Ammon's horn (tissue), 1 donor: ENCODE measurements at regions not wholly inside any gene's neighbourhood (a gene's known extent, or its start where the extent isn't known, plus 50 kb on each side); places are given as distances from the start of the nearest gene placed in this dataset.
A peak's percentile ranks its signal among the peaks of the same experiment; 100 is the strongest.

ENCODE experiments used
- DNase-seq: peaks from one replicate; pipeline ENCODE4 v3.0.0-alpha.2; 2016; ENCODE audit warnings: low spot score

DNA sequence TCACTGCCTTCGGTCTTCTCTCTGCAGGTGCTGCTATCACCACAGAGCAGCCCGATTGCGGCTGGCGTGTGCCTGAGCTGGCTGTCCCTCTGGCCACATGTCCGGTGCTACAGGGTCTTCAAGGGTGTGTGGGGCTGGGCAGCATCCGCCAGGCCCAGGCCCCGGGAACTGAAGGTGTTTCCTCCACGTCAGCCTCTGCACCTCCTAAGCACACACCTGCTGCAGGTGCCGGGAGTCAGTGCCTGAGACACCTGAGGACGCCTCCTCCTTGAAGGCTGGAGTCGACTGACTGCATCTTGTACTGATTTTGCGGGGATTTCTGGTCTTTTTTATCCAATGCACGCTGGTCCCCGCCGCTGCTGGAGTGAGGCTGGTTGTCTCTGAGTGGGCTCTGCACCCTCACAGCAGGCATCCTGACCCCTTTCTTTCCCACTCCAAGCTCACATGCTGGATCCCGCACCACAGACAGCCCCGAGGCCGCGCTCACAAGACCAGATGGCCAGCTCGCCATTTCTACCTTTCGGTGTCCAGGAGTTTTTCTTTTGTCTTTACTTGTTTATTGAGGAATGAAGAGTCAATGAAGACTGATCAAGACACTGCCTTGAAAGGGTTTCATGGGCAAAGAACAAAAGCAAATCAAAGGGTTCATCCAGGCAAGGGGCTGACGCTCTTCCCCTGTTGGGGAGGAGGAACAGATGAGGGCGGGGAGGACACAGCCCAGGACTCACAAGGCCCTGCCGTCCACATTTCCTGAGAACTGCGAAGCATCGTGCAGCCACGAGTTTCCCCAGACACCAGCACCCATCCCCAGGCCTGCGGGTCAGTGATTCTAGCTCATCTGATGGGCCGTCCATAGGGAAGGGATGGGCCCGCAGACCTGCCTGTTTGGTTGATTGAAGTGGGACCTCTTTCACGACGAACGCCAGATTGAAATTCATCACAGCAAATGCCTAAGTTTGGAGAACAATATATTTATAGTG is 203.8 kb upstream of the SOX1 start:
- no peak for DNase-seq

GRCh38 chr13:111864566-111864965 is 202.4 kb upstream of the SOX1 start:
- DNase-seq = no peak

DNA sequence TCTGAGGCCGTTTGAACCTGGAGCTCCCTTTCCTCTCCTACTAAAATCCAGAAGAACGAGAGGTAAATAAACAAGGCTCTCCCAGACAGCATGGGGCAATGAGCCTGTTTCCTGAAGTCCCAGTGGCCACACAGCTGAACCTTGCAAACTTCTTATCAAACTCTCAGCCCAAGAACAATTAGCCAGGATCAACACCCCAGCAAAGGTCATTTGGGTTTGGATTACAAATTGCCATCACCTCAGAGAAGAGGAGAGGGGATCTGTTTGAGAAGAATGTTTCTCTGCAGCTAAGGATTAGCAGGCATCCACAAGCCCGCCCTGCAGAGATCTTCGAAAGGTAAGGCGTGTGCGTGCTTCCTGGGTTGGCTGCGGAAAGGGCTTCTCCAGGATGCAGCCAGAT is 201.9 kb upstream of the SOX1 start:
- DNase-seq = no peak

DNA sequence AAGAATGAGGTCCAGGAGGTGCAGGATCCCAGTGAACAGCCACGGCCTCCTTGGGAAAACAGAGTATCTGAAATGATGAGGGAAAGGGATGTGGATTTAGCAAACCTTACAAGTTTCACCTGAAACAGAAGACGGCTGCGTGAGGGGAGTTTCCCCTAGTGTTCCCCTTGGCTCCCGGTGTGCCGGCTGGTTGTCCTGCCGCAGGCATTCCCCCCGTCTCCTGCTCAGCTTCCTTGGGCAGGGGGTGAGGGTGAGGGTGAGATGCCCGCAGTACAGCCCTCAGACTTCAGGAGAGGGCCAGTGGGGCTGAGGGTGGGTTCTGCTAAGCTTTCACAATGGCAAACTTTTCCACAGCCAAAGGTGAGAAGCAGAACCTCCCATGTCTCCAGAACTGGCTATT is 201.1 kb upstream of the SOX1 start:
- no peak for DNase-seq

- no peak for DNase-seq
These were observed 200.2 kb upstream of the SOX1 start for GRCh38 chr13:111866731-111867245.

GRCh38 chr13:111867657-111868056 is 199.3 kb upstream of the SOX1 start:
- no peak for DNase-seq

DNA sequence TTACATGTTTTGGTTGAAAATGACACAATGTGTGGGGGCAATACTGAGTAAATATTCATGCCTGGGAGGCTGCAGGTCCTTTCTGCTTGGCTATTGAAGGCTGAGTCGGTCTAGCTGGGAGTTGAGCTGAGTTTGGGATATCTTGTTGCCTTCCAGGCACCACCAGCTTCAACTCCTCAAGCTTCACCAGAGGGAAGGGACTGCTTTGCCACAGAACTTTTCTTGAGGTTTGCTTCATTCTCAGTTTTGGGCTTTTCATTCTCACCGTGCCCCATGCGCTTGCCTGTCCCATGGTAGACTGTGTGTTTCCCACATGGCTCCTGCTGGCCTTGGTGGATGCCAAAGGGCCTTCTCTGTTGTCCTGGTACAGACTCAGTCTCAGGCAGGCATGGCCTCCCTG is 198.2 kb upstream of the SOX1 start:
- DNase-seq = no peak

DNA sequence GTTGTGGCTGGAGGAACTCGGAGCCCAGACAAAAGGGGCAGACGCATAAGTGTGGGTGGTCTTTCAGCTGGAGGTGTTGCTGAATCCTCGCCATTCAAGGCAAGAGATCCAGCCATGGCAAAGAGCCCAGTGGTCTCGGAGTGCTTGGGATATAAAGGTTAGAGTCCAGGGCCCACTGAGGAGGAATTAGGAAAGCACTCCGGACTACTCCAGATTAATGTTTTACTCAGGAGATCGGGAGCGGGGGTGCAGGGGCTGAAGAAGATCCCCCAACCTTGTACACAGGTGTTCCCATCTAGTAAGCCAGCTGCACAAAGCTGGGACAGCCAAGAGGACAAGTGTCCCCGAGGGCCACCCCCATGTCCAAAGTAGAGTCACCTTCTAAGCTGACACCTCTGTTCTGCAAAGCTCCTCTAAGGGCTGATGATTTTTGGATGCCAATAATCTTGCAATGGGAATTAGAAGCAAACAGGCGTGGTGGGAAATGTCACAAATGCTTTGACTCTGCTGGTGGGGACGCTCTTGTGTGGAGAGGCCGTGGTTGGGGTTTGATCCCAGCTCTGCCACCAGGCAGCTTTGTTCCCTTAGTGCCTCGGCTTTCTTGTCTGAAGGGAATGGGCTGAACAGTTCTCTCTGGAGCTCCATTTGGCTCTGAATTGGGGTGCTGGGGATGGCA is 194.3 kb upstream of the SOX1 start:
- DNase-seq = no peak

- no peak for DNase-seq
These were observed 193.2 kb upstream of the SOX1 start for GRCh38 chr13:111873676-111874178.

DNA sequence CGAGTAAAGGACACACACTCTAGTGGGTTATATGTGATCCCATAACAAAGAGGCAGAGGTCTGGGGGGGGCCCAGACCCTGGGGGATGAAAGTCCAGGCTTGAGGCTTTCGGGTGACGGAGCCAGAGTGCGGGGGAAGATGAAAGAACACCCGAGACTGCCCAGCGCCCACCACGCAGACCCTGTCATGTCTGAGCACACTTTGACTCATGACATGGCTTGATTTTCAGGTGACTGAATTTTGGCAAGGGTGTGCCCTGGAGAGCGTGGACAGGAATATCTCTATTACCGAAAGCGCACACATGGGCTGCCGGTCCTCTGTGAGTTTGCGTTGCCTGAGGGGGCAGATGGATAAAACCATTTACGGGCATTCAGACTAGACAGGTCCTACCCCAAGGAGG is 192.0 kb upstream of the SOX1 start:
- no peak for DNase-seq

DNA sequence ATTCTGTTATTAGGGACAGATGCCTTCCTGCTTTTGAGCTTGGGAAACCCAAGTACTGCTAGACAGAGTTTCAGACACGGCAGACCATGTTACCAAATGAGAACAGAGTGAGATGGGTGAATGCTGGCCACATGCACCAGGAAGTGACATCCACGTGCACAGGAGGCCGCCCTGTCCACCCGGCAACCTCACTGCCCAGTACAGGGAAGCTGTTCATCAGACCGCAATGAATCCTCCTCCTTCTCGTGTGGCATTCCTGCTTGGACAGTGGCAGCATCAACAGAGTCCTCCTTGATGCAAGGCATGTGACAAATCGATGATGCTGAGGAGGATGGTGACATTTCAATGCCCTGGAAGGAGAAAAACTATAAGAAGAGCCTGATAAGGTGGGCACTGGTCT is 191.0 kb upstream of the SOX1 start:
- DNase-seq = no peak

DNA sequence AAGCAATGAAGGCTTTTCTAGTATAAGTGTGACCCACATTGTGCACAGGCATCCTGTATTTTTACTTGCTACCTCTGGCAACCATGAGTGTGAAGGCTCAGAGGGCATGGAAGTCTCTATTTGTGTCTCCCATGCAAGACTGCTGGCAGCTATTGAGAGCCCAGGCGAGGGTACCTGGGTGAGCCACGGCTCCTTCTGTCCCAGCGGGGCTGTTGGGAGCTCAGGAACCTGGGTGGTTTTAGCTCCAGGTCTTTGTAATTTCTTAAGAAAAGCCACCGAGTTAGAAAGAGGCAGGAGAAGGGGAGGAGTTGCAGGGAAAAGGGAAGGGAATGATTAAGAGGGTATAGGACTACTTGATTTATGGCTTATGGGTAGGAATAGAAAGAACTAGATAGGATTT is 190.4 kb upstream of the SOX1 start:
- no peak for DNase-seq

- no peak for DNase-seq
These were observed 189.0 kb upstream of the SOX1 start for GRCh38 chr13:111877906-111878305.

- DNase-seq = no peak
These were observed 187.2 kb upstream of the SOX1 start for GRCh38 chr13:111879719-111880118.

DNA sequence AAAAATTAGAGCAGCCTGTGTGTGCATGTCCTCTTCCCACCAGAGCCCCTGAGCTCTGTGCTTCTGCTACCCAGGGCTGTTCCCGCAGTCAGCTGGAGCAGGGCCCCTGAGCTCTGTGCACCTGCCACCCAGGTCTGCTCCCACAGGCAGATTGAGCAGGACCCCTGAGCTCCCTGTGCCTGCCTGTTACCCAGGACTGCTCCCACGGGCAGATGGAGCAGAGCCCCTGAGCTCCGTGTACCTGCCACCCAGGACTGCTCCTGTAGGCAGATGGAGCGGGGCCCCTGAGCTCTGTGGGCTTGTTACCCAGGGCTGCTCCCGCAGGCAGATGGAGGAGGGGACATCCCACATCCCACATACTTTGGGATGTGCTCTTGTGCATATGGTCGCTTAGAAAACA is 186.8 kb upstream of the SOX1 start:
- peak; percentile 38 for DNase-seq

GRCh38 chr13:111881700-111882099 is 185.2 kb upstream of the SOX1 start:
- no peak for DNase-seq

- DNase-seq = no peak
These were observed 184.6 kb upstream of the SOX1 start for GRCh38 chr13:111882351-111882750.

DNA sequence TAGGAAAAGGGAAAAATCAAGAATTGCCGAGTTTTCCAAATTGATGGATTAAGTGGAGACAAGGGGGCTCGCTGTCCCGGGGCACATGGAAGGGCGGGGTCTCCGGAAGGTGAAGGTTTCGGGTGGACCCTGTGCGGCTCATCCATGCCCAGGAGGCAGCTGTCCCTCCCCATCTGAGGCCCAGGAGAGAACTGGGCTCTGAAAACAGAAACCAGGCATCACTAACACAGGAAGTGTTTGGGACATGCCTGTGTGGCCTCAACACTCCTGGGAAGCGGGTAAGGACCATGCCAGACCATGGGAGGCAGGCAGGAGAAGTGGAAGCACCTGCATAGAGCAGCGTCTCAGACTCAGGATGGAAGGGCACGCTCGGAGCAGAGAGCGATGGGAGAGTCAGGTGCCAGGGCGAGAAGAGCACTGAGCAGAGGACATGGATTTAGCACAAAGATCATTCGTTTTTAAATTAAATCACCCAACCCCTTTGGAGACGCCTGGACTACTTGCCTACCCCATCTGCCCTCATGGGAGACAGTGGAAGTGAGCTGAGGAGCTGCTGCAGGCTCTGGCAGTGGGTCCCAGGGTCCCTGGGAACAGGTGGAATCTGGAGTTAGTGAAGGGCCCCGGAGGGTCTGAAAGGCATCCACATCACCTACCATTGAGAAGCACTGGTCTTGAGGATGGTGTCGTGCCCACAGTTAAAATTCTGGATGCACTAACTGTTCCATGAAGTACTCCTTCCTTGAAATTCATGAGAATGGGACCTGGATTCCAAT is 183.2 kb upstream of the SOX1 start:
- DNase-seq = no peak

- DNase-seq = no peak
These were observed 180.6 kb upstream of the SOX1 start for GRCh38 chr13:111886217-111886945.

DNA sequence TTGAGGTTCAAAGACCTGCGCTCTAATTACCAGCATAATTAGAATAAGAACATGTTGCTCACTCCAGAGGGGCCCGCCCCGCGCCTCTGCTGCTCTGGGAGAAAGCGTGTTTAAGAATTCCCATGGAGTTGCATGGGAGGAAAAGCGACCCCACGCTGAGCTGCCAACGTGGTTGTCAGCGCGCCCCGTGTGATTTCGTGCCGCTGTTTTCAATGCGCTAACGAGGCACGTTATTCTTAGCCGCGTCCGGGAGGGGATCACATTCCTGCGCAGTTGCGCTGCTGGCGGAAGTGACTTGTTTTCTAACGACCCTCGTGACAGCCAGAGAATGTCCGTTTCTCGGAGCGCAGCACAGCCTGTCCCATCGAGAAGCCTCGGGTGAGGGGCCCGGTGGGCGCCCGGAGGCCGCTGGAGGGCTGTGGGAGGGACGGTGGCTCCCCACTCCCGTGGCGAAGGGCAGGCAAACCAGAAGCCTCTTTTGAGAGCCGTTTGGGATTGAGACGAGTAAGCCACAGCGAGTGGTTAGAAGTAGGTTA is 173.8 kb upstream of the SOX1 start:
- DNase-seq = peak; percentile 33
